ENCODE measurements at regions not wholly inside any gene's neighbourhood (a gene's known extent, or its start where the extent isn't known, plus 50 kb on each side); places are given as distances from the start of the nearest gene placed in this dataset.
A peak's percentile ranks its signal among the peaks of the same experiment; 100 is the strongest.

DNA sequence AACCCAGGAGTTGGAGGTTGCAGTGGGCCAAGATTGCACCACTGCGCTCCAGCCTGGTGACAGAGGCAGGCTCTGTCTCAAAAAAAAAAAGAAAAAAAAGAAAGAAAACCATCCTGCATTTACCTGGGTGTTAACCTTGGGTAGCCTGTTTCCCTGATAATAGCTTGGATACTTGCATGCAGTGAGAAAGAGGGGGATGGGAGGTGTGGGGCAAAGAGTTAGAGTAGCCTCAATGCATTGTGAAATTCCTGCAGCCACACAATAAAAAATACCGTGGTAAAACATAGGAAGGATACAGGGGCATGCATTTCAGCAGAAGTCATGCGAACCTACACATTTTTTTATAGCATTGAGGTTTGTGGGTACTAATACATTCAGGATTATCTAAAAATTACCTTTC lies 76.6 kb upstream of the ZNF516 start:
- no peak for DNase-seq (ENCODE audit: low spot score)

GRCh38 chr18:76570856-76571255 lies 75.8 kb upstream of the ZNF516 start:
- DNase-seq (ENCODE audit: low spot score) = no peak

GRCh38 chr18:76569644-76570419 lies 74.8 kb upstream of the ZNF516 start:
- DNase-seq (ENCODE audit: low spot score) = no peak

- no peak for DNase-seq (ENCODE audit: low spot score)
Measured at GRCh38 chr18:76568731-76569130, 73.7 kb upstream of the ZNF516 start.

GRCh38 chr18:76567835-76568445 lies 72.9 kb upstream of the ZNF516 start:
- DNase-seq (ENCODE audit: low spot score) = no peak

DNA sequence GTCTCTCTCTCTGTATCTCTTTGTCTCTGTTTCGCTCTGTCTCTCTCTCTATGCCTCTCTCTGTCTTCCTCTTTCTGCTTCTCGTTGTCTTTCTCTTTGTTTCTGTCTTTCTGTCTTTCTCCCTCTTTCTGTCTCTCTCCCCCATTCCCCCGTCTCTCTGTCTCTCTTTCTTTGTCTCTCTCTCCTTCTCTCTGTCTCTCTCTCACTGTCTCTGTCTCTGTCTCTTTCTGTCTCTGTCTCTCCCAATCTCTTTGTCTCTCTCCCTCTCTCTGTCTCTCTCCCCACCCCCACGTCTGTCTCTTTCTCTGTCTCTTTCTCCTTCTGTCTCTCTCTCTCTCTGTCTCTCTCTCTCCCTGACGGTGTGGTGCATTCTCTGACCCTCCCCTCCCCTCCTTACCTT lies 71.9 kb upstream of the ZNF516 start:
- DNase-seq (ENCODE audit: low spot score) = no peak

DNA sequence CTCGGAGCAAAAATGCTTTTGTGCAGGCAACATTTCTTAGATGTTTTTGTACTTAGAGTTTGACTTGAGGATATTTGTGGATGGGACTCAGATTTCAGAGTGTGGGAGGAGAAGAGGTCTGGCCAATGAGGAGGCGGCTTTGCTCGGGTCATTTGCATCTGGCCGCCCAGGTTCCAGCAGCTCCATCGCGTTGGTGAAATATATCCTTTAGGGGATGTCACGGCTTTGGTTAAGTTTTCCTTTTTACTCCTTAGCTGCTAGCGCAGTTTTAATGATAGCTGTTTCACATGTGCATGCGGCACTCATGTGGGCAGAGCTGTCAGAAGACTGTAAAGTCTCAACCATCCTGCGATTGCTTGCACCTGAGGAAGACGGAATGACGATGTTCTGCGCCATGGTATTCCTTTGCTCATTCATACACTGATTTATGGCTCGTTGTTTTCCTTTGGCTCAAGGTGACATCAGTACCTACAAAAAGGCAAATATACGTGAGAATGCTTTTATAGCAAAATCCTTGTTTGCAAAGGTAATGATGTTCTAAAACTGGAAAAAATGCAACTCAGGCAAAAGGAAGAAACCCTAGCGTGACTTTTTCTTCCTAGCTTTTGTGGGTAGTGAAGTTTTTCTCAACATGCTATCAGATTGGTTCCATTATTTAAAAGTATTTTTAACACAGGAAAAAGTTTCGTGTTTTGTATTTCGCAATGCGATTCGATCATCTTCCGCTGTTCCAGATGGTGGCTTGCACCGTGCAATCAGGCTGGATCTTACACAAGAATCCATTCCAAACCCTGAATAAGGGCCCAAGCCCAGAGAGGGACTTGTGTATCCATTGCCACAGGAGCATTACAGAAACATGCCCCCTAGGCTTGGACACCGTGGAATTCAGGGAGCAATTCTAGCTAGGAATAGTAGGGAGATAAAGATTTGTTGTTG lies 70.5 kb upstream of the ZNF516 start:
- peak; percentile 82 for DNase-seq (ENCODE audit: low spot score)

GRCh38 chr18:76564655-76565237 lies 69.7 kb upstream of the ZNF516 start:
- DNase-seq (ENCODE audit: low spot score) = no peak

DNA sequence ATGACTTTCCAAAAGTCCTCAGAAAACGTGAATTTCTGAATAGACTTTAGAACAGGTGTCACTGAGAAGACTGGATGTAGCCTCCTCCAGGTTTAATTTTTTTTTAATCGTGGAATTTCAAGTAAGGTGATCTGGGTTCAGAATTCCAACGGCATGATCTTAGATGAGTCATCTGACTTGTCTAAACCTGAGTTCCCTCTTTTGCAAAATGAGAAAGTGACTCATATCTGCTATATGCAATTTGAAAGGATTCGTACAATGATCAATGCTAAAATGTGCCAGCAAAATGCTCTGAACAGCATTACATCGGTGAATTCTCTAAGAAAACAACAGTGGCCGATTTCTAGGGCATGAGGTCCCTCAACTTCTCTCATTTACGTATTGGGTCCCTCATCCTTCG lies 69.1 kb upstream of the ZNF516 start:
- no peak for DNase-seq (ENCODE audit: low spot score)

DNA sequence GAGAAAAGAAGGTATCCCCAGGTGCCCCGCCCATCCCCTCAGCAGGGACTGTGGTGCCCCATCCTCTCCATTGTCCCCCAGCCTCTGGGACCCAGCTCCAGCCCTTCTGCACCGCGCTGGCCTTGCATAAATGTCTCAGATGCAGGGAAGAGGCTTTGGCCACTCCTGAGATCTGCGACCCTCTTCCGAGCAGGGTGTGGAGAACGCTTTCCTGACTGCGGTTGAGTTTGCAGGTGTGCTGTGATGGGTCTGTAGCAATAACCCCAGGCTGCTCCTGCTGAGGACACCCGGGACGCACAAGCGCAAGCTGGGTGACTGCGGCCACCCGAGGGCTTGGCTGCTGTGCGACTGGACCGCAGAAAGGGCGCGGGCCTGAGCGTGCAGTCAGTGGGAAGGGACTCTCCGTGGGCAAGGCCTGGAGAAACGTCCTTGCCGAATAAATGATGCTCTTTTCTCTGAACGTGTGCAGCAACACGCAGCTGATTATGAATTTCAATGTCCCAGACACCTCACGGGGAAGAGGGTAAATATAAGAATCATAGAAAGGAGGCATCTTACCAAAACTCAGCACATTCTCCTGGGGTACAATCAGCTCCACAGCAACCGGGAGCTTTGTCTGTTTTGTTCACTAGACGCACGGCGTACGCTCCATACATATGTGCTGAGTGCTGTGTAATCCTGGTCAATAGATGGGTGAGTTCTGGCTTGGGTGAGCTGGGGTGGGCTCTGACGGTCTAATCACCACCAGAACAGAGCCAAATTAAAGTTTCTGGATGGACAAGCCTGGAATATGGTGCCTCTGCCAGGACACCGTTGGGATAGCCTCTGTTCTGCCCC lies 67.5 kb upstream of the ZNF516 start:
- no peak for DNase-seq (ENCODE audit: low spot score)

- peak; percentile 22 for DNase-seq (ENCODE audit: low spot score)
Measured at GRCh38 chr18:76558881-76559667, 64.0 kb upstream of the ZNF516 start.

DNA sequence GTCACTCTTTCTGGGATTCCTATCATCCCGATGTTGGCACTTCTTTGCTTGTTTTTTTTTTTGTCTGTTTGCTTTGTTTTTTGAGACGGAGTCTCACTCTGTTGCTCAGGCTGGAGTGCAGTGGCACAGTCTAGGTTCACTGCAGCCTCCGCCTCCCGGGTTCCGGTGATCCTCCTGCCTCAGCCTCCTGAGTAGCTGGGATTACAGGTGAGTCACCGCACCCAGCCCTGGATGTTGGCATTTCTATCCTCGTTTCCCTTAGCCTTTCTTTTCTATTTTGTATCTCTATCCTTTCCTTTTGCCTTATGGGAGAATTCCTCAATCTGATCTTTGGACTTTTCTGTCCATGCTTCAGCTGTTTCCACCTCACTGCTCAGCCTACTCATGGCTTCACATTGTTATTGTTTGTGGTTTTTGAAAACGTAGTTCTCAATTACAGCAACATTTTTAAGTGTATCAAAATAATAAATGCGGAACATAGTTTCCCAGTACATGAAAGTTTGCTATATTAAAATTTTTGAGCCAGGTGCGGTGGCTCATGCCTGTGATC lies 62.1 kb upstream of the ZNF516 start:
- no peak for DNase-seq (ENCODE audit: low spot score)

DNA sequence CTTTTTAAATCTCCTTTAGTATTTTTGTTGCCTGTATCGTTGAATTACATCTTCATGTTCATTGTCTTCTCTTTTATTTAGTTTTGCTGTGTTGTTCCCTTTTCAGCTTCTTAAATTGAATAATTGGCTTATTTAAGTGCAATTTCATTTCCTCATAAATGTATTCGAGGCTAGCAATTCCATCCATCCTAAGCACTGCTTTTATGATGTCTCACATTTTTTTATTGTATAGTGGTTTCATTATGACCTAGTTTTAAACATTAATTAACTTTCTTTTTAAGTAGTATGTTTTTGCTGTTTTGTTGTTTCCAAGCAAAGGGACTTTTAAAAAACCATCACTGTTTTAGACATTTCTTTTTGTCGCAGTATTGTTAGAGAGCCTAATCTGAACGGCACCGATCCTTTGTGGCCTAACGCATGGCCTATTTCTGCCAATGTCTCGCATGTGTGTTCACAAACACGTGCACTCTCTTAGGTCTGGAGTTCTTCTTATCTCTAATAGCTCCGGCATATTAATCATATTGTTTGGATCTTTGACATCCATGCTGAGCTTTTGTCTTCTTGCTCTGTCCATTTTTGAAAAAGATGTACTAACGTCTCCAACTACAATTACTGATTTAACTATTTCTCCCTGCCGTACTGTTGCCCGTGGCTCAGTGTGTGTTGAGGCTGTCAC lies 59.6 kb upstream of the ZNF516 start:
- DNase-seq (ENCODE audit: low spot score) = no peak

GRCh38 chr18:76553715-76554546 lies 58.9 kb upstream of the ZNF516 start:
- DNase-seq (ENCODE audit: low spot score) = no peak

- DNase-seq (ENCODE audit: low spot score) = no peak
Measured at GRCh38 chr18:76548541-76548940, 53.5 kb upstream of the ZNF516 start.

- no peak for DNase-seq (ENCODE audit: low spot score)
Measured at GRCh38 chr18:76547296-76547695, 52.3 kb upstream of the ZNF516 start.

DNA sequence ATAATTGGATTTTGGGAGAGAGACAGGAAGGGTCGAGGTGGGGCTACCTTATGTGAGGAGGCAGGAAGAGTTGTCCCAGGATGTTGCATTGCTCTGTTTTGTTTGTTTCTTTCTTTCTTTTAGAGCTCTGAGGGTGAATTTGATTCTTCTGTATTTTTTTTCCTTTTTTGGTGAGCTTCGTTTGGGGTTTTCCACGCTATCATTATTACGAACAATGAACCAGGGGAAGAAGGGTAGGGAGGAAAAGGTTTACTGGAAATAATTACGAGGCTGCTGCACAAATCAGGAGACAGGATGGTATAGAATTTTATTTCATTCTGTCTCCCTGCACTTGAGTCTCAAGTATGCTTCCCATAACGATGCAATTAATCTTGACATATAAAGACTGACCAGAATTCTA lies 51.4 kb upstream of the ZNF516 start:
- no peak for DNase-seq (ENCODE audit: low spot score)

GRCh38 chr18:76546088-76546435 lies 51.0 kb upstream of the ZNF516 start:
- DNase-seq (ENCODE audit: low spot score) = no peak

Measured in mucosa of gallbladder (tissue), 1 donor.